ENCODE measurements at regions not wholly inside any gene's neighbourhood (a gene's known extent, or its start where the extent isn't known, plus 50 kb on each side); places are given as distances from the start of the nearest gene placed in this dataset.

- no peak for DNase-seq
- intact Hi-C loops (cut with micrococcal nuclease): no loop called here
- Mint-ChIP-seq H3K27me3 (ENCODE audit: low read depth) (no peaks in the 10 kb centered on the region), H3K4me1 (ENCODE audit: low read depth) (no peaks in the 10 kb centered on the region), H3K36me3 (ENCODE audit: low read depth) (no peaks in the 10 kb centered on the region), H3K27ac (no peak overlapping the region), H3K4me3 (no peak overlapping the region), H3K9me3 (no peaks in the 10 kb centered on the region)
- CTCF ChIA-PET: no interaction called here
Observed at GRCh38 chr2:6228251-6228650, 536.1 kb downstream of the SOX11 start.

- Mint-ChIP-seq H3K27ac (no peak overlapping the region), H3K4me1 (ENCODE audit: low read depth) (no peaks in the 10 kb centered on the region), H3K9me3 (no peaks in the 10 kb centered on the region), H3K36me3 (ENCODE audit: low read depth) (no peaks in the 10 kb centered on the region), H3K4me3 (no peak overlapping the region), H3K27me3 (ENCODE audit: low read depth) (no peaks in the 10 kb centered on the region)
- DNase-seq: no peak
- CTCF ChIA-PET: no interaction called here
- intact Hi-C loops (cut with micrococcal nuclease): no loop called here
Observed at GRCh38 chr2:6231166-6231565, 539.0 kb downstream of the SOX11 start.

DNA sequence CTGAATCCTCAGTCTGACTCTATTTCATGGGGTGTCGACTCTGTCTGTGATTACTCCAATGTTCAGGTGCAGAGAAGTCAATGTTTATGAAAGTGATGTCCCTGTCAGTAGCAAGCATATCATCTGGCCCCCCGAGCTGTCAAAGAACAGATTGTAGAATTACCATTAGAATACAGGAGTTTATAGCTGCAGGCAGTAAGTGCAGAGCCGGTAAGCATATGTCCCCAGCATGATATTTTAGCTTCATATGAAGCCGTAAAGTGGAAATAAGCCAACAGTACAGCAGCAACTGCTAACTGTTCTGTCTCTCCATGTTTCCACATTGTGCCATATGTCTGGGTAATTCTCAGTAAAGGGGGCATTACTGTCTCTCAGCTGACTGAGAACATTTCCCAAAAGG, 541.8 kb downstream of the SOX11 start:
- no peak for DNase-seq
- H3K9me3 Mint-ChIP-seq: peaks cover 5% of the 10 kb centered on the region
- H3K27me3 Mint-ChIP-seq (ENCODE audit: low read depth): no peaks in the 10 kb centered on the region
- H3K4me1 Mint-ChIP-seq (ENCODE audit: low read depth): no peaks in the 10 kb centered on the region
- no peak overlapping the region for H3K27ac Mint-ChIP-seq
- CTCF ChIA-PET: no interaction called here
- intact Hi-C loops (cut with micrococcal nuclease): no loop called here
- no peaks in the 10 kb centered on the region for H3K36me3 Mint-ChIP-seq (ENCODE audit: low read depth)
- H3K4me3 Mint-ChIP-seq: no peak overlapping the region

- H3K9me3 Mint-ChIP-seq: peaks cover 6% of the 10 kb centered on the region
- H3K4me3 Mint-ChIP-seq: no peak overlapping the region
- no peaks in the 10 kb centered on the region for H3K36me3 Mint-ChIP-seq (ENCODE audit: low read depth)
- H3K27ac Mint-ChIP-seq: no peak overlapping the region
- DNase-seq: no peak
- no peaks in the 10 kb centered on the region for H3K27me3 Mint-ChIP-seq (ENCODE audit: low read depth)
- intact Hi-C loops (cut with micrococcal nuclease): no loop called here
- CTCF ChIA-PET: no interaction called here
- H3K4me1 Mint-ChIP-seq (ENCODE audit: low read depth): no peaks in the 10 kb centered on the region
Observed at GRCh38 chr2:6234702-6235101, 542.5 kb downstream of the SOX11 start.

- Mint-ChIP-seq H3K36me3 (ENCODE audit: low read depth) (no peaks in the 10 kb centered on the region), H3K9me3 (peaks cover 7% of the 10 kb centered on the region), H3K4me1 (ENCODE audit: low read depth) (no peaks in the 10 kb centered on the region), H3K27ac (no peak overlapping the region), H3K4me3 (no peak overlapping the region), H3K27me3 (ENCODE audit: low read depth) (no peaks in the 10 kb centered on the region)
- intact Hi-C loops (cut with micrococcal nuclease): no loop called here
- CTCF ChIA-PET: no interaction called here
- DNase-seq: no peak
Observed at GRCh38 chr2:6236317-6236716, 544.1 kb downstream of the SOX11 start.

DNA sequence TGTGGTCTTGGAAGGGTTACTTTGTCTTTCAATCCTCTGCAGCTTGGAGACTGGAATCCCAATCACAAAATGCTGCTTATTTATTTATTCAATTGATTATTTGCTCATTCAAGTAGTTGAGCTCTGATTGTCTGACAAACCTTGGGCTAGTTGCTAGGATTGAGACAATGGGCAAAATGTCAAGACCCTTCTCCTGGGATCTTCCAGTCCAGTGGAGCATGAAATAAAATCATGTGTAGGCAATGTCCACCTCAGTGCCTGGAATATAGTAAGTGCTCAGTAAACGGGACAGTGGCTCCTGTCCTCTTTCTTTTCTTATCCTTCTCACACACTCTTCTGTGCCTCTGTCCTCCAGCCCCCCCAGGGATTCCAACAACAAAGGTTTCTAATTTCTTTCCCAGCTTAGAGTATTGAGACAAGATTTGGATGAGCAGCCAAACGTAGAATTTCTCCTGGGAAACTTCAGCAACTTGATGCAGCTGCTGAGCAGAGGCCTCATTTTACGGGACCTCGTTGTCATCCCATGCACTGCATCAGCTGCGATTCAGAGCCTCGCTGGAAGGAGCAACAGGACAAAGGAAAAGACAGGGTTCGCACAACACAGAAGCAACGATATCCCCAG, 545.0 kb downstream of the SOX11 start:
- Mint-ChIP-seq H3K27ac (no peak overlapping the region), H3K36me3 (ENCODE audit: low read depth) (no peaks in the 10 kb centered on the region), H3K27me3 (ENCODE audit: low read depth) (no peaks in the 10 kb centered on the region), H3K4me1 (ENCODE audit: low read depth) (no peaks in the 10 kb centered on the region), H3K9me3 (peaks cover 7% of the 10 kb centered on the region), H3K4me3 (no peak overlapping the region)
- CTCF ChIA-PET: no interaction called here
- DNase-seq: no peak
- intact Hi-C loops (cut with micrococcal nuclease): no loop called here

DNA sequence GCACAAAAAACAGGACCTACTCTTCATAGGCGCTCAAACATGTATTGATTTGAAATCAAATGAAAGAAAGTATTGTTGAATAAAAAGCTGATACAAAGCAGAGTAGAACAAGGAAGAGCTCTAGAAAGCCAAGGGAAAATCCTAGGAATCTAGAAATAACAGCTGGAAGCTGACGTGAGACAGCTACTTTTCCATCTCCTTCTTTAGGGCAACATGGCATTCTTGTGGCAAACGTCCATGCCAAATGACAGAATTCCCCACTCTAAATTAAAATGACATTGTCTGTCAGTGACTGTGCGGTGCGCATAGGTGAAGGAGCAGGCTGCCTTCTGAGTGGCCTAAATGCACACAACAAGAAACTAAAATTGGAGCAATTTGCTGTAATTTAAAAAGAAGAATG, 557.4 kb downstream of the SOX11 start:
- H3K36me3 Mint-ChIP-seq (ENCODE audit: low read depth): no peaks in the 10 kb centered on the region
- no peaks in the 10 kb centered on the region for H3K27me3 Mint-ChIP-seq (ENCODE audit: low read depth)
- no peak overlapping the region for H3K27ac Mint-ChIP-seq
- DNase-seq: no peak
- intact Hi-C loops (cut with micrococcal nuclease): no loop called here
- H3K4me1 Mint-ChIP-seq (ENCODE audit: low read depth): no peaks in the 10 kb centered on the region
- H3K4me3 Mint-ChIP-seq: no peak overlapping the region
- CTCF ChIA-PET: no interaction called here
- no peaks in the 10 kb centered on the region for H3K9me3 Mint-ChIP-seq

- no peaks in the 10 kb centered on the region for H3K4me1 Mint-ChIP-seq (ENCODE audit: low read depth)
- intact Hi-C loops (cut with micrococcal nuclease): no loop called here
- H3K9me3 Mint-ChIP-seq: no peaks in the 10 kb centered on the region
- CTCF ChIA-PET: no interaction called here
- no peaks in the 10 kb centered on the region for H3K36me3 Mint-ChIP-seq (ENCODE audit: low read depth)
- no peak for DNase-seq
- H3K27ac Mint-ChIP-seq: no peak overlapping the region
- no peaks in the 10 kb centered on the region for H3K27me3 Mint-ChIP-seq (ENCODE audit: low read depth)
- H3K4me3 Mint-ChIP-seq: no peak overlapping the region
Observed at GRCh38 chr2:6254441-6254840, 562.3 kb downstream of the SOX11 start.

- no peaks in the 10 kb centered on the region for H3K4me1 Mint-ChIP-seq (ENCODE audit: low read depth)
- H3K27me3 Mint-ChIP-seq (ENCODE audit: low read depth): no peaks in the 10 kb centered on the region
- no peak overlapping the region for H3K27ac Mint-ChIP-seq
- CTCF ChIA-PET: no interaction called here
- intact Hi-C loops (cut with micrococcal nuclease): no loop called here
- H3K9me3 Mint-ChIP-seq: no peaks in the 10 kb centered on the region
- no peaks in the 10 kb centered on the region for H3K36me3 Mint-ChIP-seq (ENCODE audit: low read depth)
- DNase-seq: no peak
- no peak overlapping the region for H3K4me3 Mint-ChIP-seq
Observed at GRCh38 chr2:6264198-6264597, 572.0 kb downstream of the SOX11 start.

DNA sequence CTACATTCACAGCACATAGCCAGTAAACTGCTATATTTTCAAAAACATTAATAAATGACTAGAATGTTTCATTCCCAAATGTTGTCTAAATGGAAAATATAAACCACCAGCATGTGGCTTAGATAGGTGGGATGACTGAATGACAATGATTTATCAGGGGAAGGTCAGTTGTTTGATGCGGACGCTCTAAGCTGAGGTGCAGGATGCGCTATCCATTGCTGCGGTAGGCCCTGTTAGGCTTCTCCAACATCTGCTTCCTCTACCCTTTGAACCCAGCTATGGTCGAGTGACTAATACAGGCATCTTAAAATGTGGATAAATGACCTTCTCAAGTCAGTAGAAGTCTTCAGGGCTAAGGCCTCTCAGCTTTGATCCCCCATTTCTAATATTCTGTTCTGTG, 584.2 kb downstream of the CMPK2 start:
- no peak overlapping the region for H3K27ac Mint-ChIP-seq
- no peaks in the 10 kb centered on the region for H3K36me3 Mint-ChIP-seq (ENCODE audit: low read depth)
- H3K27me3 Mint-ChIP-seq (ENCODE audit: low read depth): peaks cover 2% of the 10 kb centered on the region
- no peaks in the 10 kb centered on the region for H3K4me1 Mint-ChIP-seq (ENCODE audit: low read depth)
- CTCF ChIA-PET: no interaction called here
- peaks cover 1% of the 10 kb centered on the region for H3K9me3 Mint-ChIP-seq
- no peak for DNase-seq
- intact Hi-C loops (cut with micrococcal nuclease): no loop called here
- no peak overlapping the region for H3K4me3 Mint-ChIP-seq

GRCh38 chr2:6283259-6283658, 582.4 kb downstream of the CMPK2 start:
- Mint-ChIP-seq H3K27me3 (ENCODE audit: low read depth) (no peaks in the 10 kb centered on the region), H3K36me3 (ENCODE audit: low read depth) (no peaks in the 10 kb centered on the region), H3K4me3 (no peak overlapping the region), H3K9me3 (peaks cover 1% of the 10 kb centered on the region), H3K4me1 (ENCODE audit: low read depth) (no peaks in the 10 kb centered on the region), H3K27ac (no peak overlapping the region)
- intact Hi-C loops (cut with micrococcal nuclease): no loop called here
- DNase-seq: no peak
- CTCF ChIA-PET: interaction anchor here (0.6 kb wide), 1 partner anchor 57 kb away, joined by 4 read pairs; no protein-coding TSS in a partner anchor

DNA sequence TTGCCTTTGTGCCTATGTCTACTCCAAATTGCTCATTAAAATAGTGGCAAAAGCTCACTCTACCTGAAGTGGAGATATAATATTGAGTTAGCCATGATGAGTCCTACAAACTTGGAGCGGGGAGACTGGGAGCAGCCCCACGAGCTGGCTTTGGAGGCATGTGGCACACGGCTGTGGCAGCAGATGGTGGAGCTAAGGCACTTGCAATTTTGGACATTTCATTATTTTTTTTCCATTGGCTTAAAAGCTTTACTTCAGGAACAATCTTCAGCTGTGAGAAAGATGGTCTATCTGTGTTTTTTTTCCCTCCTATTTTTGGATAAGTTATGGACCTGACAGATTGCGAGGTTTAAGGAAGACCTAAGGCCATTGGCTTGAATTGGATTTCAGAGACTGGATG, 578.3 kb downstream of the CMPK2 start:
- no peak overlapping the region for H3K4me3 Mint-ChIP-seq
- CTCF ChIA-PET: no interaction called here
- no peaks in the 10 kb centered on the region for H3K4me1 Mint-ChIP-seq (ENCODE audit: low read depth)
- intact Hi-C loops (cut with micrococcal nuclease): no loop called here
- no peak for DNase-seq
- peaks cover 3% of the 10 kb centered on the region for H3K9me3 Mint-ChIP-seq
- H3K36me3 Mint-ChIP-seq (ENCODE audit: low read depth): no peaks in the 10 kb centered on the region
- no peak overlapping the region for H3K27ac Mint-ChIP-seq
- H3K27me3 Mint-ChIP-seq (ENCODE audit: low read depth): no peaks in the 10 kb centered on the region

DNA sequence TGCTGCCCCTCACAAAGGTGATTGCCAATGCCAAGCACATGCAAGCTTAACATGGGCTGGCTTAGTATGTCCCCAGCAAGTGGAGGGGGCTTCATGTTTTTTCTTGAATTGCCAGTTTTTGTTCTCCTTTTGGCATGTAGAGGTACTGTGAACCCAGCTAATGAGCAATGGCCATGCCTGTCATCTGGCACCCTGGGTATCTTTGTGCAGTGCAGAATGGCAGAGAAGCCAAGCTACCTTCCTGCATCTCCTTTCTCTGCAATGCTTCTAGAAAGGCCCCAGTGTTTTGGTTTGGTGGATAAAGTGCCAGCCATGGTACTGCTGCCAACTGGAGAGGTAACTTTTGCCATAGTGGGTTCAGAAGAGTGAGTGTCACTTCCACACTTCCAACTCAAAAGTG, 576.9 kb downstream of the CMPK2 start:
- Mint-ChIP-seq H3K9me3 (peaks cover 2% of the 10 kb centered on the region), H3K36me3 (ENCODE audit: low read depth) (no peaks in the 10 kb centered on the region), H3K27me3 (ENCODE audit: low read depth) (no peaks in the 10 kb centered on the region), H3K4me1 (ENCODE audit: low read depth) (no peaks in the 10 kb centered on the region), H3K27ac (no peak overlapping the region), H3K4me3 (no peak overlapping the region)
- intact Hi-C loops (cut with micrococcal nuclease): no loop called here
- no peak for DNase-seq
- CTCF ChIA-PET: no interaction called here

Measured in activated naive CD4-positive, alpha-beta T cell treated with anti-CD3 and anti-CD28 coated beads for 36 hours (primary cell).